ENCODE measurements at regions not wholly inside any gene's neighbourhood (a gene's known extent, or its start where the extent isn't known, plus 50 kb on each side); places are given as distances from the start of the nearest gene placed in this dataset.

DNA sequence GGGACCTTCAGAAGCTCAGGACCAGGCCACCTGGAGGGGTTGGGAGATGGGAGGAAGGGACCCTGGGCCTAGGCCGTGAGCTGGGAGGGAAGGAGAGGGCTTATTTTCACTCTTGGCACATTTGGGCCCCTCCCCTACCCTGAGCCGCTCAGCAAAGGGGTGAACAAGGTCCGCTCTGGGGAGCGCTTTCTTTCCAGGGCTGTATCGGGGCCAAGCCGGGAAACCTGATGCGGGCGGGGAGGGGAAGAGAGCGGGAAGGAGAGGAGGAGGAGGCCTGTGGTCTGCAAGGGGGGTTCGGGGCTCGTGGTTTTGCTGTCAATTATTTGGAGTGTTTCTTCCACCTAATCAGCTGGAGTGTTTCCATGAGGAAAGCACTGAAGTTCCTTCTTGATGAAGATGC, 62.7 kb upstream of the RXRA start:
- TF ChIP-seq, protein P1, sequence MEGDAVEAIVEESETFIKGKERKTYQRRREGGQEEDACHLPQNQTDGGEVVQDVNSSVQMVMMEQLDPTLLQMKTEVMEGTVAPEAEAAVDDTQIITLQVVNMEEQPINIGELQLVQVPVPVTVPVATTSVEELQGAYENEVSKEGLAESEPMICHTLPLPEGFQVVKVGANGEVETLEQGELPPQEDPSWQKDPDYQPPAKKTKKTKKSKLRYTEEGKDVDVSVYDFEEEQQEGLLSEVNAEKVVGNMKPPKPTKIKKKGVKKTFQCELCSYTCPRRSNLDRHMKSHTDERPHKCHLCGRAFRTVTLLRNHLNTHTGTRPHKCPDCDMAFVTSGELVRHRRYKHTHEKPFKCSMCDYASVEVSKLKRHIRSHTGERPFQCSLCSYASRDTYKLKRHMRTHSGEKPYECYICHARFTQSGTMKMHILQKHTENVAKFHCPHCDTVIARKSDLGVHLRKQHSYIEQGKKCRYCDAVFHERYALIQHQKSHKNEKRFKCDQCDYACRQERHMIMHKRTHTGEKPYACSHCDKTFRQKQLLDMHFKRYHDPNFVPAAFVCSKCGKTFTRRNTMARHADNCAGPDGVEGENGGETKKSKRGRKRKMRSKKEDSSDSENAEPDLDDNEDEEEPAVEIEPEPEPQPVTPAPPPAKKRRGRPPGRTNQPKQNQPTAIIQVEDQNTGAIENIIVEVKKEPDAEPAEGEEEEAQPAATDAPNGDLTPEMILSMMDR (IDR thresholded peaks at IDR 0.05; ENCODE audit: low read depth, low read length, poor library complexity, severe bottlenecking), result no peak
- no peak for TF ChIP-seq EZH2phosphoT487 (IDR thresholded peaks at IDR 0.05; ENCODE audit: borderline replicate concordance, low read length)

Data from DOHH2 (cell line).